HG02943 (cell line): ENCODE measurements at regions not wholly inside any gene's neighbourhood (a gene's known extent, or its start where the extent isn't known, plus 50 kb on each side); places are given as distances from the start of the nearest gene placed in this dataset.
"Not testable (repeated sequence)": the region's sequence is repeated elsewhere in the genome, so short reads cannot be mapped to it uniquely, and the experiment has no call there.

Experiments used
- ATAC-seq: cut with Tn5 transposase; IDR thresholded peaks from one replicate; pipeline ENCODE4 v1.9.1; 2021; ENCODE audit warnings: mild to moderate bottlenecking, low read depth, moderate library complexity; ENCODE audit not compliant: unreplicated experiment

GRCh38 chr17:445839-446238 lies 93.2 kb upstream of the RPH3AL start, which contains the start of gene RFLNB:
Gene RFLNB (minus strand): TSS chr17:445939.
- not testable (repeated sequence) for ATAC-seq

- no peak for ATAC-seq
Measured at GRCh38 chr17:444879-445454, 92.4 kb upstream of the RPH3AL start.

GRCh38 chr17:443109-443508 lies 90.5 kb upstream of the RPH3AL start:
- no peak for ATAC-seq

DNA sequence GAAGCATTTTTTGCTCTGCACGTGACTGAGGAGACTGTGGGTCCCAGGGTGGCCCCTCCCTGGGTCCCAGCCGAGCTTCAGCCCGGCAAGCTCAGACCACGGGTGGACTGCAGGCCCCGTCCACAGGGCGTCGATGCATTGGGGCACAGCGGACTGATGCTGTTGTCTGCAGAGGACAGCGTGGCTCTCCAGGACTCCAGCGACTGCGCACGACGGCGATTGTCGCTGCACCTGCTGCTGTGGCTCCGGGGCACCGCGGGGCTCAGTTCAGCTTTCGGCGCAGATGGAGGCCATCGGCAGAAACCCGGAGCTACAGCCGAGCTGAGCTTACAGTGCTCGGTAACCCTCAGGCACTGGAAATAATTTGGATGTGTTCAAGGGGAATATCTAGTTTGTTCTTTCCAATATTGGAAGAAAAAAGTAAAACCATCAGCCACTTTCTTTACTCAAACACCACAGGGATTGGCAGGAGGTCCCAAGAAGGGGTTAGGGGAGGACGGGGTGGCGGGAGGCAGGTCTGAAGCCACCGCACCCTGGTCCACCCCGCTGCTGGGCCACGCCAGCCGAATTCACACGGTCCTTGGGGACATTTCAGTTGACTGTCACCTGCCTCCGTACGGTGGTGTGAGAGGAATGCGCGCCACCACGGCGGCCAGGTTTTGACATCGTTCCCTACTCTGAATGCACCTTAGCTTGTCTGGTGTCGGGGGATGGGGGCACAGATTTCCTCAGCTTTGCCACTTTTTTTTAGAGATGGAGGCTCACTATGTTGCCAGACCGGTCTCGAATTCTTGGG lies 88.7 kb upstream of the RPH3AL start:
- no peak for ATAC-seq

GRCh38 chr17:438191-438590 lies 85.6 kb upstream of the RPH3AL start:
- ATAC-seq = no peak

- no peak for ATAC-seq
Measured at GRCh38 chr17:437545-437944, 84.9 kb upstream of the RPH3AL start.

DNA sequence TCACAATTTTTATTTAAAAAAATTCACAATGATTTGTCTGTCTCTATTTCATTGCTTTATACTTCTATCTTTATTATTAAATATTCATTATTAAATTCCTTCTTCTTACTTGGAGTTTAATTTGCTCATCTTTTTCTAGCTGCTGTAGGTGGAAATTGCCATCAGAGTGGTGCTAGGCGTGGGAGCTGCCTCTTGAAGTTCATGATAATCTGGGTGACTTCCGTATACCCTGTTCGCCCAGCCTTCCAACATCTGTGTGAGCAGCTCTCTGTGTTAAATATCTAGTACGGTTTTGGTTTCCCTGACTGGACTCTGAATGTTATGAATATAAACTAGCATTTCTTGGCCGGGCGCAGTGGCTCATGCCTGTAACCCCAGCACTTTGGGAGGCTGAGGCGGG lies 84.0 kb upstream of the RPH3AL start:
- no peak for ATAC-seq

GRCh38 chr17:432471-432870 lies 79.9 kb upstream of the RPH3AL start:
- not testable (repeated sequence) for ATAC-seq

DNA sequence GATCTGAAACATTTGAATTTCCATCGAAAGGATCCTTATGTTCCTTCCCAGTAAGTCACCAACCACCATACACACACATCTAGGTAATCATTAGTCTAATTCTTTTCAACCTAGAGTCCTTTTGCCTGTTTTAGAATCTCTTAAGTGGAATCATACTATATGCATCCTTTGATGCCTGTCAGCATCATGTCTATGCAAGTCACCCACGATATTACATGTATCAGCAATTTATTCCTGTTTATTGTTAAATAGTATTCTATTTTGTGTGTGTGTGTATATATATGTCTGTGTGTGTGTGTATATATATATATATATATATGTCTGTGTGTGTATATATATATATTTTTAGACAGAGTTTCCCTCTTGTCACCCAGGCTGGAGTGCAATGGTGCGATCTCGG lies 78.9 kb upstream of the RPH3AL start:
- ATAC-seq = no peak

DNA sequence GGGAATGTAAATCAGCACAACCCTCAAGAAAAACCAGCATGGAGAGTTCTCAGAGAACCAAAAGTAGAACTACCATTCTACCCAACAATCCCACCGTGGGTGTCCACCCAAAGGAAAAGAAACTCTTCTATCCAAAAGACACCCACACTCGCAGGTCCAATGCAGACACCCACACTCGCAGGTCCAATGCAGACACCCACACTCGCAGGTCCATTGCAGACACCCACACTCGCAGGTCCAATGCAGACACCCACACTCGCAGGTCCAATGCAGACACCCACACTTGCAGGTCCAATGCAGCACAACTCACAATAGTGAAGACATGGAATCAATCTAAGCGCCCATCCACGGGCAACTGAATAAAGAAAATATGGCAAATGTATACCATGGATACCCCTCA lies 77.0 kb upstream of the RPH3AL start:
- ATAC-seq = no peak

DNA sequence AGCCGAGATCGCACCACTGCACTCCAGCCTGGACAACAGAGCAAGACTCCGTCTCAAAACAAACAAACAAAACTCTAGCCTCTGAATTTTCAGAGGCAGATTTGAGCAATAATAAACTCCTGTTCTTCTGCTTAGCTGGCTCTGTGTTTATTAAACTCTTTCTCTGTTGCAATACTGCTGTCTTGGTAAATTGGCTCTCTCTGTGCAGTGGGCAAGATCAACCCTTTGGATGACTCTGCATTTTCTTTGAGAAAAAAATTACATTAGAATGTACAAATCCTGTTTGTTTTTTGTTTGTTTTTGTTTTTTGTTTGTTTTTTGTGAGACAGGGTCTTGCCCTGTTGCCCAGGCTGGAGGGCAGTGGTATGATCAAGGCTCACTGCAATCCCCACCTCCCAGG lies 75.8 kb upstream of the RPH3AL start:
- ATAC-seq = no peak

DNA sequence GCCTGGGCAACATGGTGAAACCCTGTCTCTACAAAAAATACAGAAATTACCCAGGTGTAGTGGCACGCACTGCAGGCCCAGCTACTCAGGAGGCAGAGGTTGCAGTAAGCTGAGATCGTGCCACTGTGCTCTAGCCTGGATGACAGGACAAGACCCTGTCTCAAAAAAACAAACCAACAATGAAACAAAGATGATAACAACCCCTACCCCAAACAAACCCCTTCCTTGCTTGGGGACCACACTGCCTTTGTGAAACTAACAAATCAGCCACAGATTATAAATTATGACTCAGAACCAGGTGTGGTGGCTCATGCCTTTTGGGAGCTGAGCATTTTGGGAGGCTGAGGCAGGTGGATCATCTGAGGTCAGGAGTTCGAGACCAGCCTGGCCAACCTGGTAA lies 75.3 kb upstream of the RPH3AL start:
- ATAC-seq = no peak

DNA sequence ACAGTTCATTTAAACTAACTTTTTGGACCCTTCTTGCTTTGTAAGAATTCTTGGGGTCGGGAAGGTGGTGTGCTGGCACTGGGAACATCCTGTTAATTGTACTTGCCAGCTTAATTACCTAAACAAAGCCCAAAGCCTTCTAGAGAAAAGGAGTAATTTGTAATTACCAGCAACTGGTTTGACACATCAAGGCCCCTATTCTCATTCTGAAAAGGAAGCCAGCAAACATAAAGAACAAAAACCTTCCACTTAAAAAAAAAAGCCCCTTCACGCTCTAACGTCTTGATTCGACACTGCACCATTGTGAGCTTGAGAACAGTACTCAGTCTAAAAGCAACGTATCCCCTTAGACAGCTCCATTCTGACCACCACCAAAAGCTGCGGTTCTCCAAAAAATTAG lies 74.7 kb upstream of the RPH3AL start:
- no peak for ATAC-seq

DNA sequence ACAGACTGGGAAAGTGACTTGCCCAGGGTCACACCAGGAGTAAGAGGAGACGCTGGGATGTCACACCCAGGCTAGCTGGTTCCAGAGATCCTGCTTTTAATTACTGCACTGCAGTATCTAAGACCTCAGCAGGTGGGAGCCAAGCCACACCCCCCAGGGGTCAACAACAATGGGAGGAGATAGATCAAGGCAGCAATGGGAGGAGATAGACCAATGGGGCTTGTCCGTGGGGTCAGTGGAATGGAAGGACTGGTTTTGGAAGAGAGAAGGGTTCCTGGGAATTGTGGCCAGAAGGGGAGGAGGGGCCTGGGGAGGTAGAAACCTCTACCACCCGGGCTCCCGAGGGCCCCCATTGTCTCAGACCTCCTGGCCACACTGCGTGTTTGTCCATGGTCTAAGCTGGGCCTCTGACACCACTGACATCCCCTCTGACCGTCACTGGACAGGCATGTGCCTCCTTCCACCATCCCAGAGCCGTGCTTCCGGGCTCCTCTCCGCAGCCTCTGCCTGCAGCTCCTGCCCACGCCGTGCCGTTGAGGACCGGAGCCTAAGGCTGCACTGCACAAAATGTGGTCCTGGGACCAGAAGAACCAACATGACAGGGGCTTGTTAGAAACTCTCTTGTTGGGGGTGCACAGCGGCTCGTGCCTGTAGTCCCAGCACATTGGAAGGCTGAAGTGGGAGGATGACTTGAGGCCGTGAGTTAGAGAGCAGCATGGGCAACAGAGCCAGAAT lies 69.8 kb upstream of the RPH3AL start:
- ATAC-seq = no peak

DNA sequence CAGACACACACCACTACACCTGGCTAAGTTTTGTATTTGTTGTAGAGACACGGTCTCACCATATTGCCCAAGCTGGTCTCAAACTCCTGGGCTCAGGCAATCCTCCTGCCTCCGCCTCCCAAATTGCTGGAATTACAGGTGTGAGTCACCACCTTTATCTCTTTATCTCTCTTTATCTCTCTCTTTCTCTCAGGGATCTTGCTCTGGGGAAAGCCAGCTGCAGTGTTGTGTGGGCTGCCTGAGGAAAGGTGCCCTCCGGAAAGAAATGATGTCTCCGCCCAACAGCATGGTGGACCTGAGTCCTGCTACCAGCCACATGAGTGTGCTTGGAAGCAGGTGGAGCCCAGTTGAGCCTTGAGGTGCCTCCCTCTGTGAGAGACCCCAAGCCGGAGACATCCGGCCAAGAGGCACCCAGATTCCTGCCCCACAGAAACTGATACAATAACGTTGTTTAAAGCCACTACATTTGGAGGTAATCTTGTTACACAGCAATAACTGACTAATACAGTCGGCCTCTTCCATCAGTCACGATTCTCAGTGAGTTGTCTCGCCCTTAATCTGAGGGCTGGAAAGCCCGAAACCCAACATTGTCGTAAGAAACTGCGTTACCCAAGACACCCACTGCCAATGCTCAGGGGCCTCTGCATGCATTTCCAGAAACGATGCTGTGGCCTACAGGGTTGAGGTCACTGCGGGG lies 68.0 kb upstream of the RPH3AL start:
- no peak for ATAC-seq

GRCh38 chr17:419073-419735 lies 66.6 kb upstream of the RPH3AL start:
- ATAC-seq = no peak

DNA sequence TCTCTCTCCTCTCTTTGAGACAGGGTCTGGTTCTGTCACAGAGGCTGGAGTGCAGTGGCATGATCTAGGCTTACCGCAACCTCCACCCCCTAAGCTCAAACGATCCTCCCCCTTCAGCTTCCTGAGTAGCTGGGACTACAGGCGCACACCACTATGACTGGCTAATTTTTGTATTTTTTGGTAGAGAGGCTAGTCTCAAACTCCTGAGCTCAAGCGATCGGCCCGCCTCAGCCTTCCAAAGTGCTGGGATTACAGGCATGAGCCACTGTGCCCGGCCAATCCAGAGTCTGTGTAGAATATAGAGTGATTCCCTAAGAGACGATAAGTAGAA lies 65.8 kb upstream of the RPH3AL start:
- ATAC-seq = no peak

DNA sequence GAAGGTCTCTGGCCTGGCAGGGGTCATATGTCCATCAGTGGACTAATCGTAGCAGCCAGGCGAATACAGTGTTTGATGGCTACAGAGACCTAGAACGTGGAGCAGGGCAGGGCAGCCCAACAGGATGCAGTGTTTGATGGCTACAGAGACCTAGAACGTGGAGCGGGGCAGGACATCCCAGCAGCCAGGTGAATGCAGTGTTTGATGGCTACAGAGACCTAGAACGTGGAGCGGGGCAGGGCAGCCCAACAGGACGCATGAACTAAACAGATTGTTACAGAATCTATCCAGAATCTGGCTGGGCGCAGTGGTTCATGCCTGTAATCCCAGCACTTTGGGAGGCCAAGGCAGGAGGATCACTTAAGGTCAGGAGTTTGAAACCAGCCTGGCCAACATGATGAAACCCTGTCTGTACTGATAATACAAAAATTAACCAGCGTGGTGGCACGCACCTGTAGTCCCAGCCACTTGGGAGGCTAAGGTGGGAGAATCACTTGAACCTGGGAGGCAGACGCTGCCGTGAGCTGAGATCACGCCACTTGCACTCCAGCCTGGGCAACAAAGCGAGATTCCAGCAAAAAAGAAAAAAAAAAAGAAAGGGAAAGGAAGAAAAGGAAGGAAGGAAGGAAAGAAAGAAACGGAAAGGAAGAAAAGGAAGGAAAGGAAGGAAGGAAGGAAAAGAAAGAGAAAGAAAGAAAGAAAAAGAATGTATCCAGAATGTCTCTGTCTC lies 65.2 kb upstream of the RPH3AL start:
- ATAC-seq = no peak

DNA sequence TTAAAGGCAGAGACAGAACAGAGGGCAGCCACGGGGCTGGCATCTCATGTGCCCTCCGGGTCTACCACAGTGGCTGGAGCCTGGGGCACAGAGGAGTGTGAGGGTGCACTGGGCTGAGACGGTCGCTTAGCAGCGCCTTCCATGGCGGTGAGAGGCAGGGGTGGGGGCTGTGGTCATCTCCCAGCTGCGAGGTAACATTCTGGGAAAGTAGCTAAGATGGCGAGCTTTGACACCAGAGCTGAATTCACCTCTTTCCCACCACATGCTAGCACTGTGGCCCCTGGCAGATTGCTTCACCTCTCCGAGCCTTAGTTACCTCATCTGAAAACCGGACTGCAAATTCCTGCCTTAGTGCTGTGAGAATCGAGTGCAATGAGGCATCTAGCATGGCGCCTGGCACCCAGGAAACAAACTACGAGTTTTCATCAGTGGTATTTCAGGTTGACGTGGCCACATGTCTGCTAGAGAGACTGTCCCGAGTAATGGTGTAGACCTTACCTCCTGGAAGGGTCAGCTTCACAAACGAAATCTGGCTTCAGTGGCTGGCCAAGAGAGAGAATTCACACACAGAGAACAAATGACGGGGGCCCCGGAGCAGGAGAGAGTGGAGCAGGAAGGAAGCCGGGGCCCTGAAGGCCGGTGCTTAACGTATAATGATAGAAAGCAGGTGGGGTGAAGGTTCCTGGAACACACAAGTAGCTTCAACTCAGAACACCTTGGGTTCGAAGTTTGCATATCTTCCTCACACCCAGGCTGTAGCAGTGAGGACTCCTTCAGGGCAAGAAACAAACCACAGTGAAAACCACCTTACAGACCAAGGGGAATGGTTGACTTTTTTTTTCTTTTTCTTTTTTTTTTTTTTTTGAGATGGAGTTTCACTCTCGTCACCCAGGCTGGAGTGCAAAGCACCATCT lies 63.9 kb upstream of the RPH3AL start:
- ATAC-seq = peak; percentile 79
